Activated naive CD4-positive, alpha-beta T cell treated with anti-CD3 and anti-CD28 coated beads, Interleukin-2, amount 10 ng/mL, durations not matched to agents 7 days and 5 days (primary cell): ENCODE measurements at regions not wholly inside any gene's neighbourhood (a gene's known extent, or its start where the extent isn't known, plus 50 kb on each side); places are given as distances from the start of the nearest gene placed in this dataset.

Source experiments
- CTCF ChIA-PET: fragments of 350-600 bp; sonication (Branson Sonifier 250); formaldehyde crosslinking; loops from one replicate; lab custom pipeline; 2021; ENCODE audit warnings: antibody characterized with exemption; lab: Charles Lee
- DNase-seq: peaks from one replicate; pipeline ENCODE4 v3.0.0-alpha.2; 2020
- H3K27ac Mint-ChIP-seq: one replicate; pipeline ENCODE4 v1.8.0; 2021; ENCODE audit warnings: mild to moderate bottlenecking, moderate library complexity, mixed read lengths
- H3K27me3 Mint-ChIP-seq: one replicate; pipeline ENCODE4 v1.8.0; 2021; ENCODE audit warnings: mild to moderate bottlenecking, mixed read lengths
- H3K36me3 Mint-ChIP-seq: one replicate; pipeline ENCODE4 v1.8.0; 2021; ENCODE audit warnings: mixed read lengths
- H3K4me1 Mint-ChIP-seq: one replicate; pipeline ENCODE4 v1.8.0; 2021; ENCODE audit warnings: mixed read lengths
- H3K4me3 Mint-ChIP-seq: one replicate; pipeline ENCODE4 v1.8.0; 2021; ENCODE audit warnings: mild to moderate bottlenecking, moderate library complexity, mixed read lengths
- H3K9me3 Mint-ChIP-seq: one replicate; pipeline ENCODE4 v1.8.0; 2021; ENCODE audit warnings: mixed read lengths

- Mint-ChIP-seq H3K4me3 (no peak overlapping the region), H3K27me3 (no peaks in the 10 kb centered on the region), H3K9me3 (peaks cover 21% of the 10 kb centered on the region), H3K27ac (no peak overlapping the region), H3K4me1 (no peaks in the 10 kb centered on the region), H3K36me3 (no peaks in the 10 kb centered on the region)
- DNase-seq = no peak
- CTCF ChIA-PET = no interaction called here
Measured at GRCh38 chr7:69498671-69499070, 99.6 kb upstream of the AUTS2 start.

GRCh38 chr7:69502358-69502757 is 95.9 kb upstream of the AUTS2 start:
- H3K4me1 Mint-ChIP-seq = no peaks in the 10 kb centered on the region
- no peak for DNase-seq
- H3K4me3 Mint-ChIP-seq = no peak overlapping the region
- peaks cover 14% of the 10 kb centered on the region for H3K9me3 Mint-ChIP-seq
- CTCF ChIA-PET = no interaction called here
- H3K27ac Mint-ChIP-seq = no peak overlapping the region
- H3K36me3 Mint-ChIP-seq = no peaks in the 10 kb centered on the region
- no peaks in the 10 kb centered on the region for H3K27me3 Mint-ChIP-seq

GRCh38 chr7:69504733-69505420 is 93.4 kb upstream of the AUTS2 start:
- H3K4me1 Mint-ChIP-seq = no peaks in the 10 kb centered on the region
- H3K9me3 Mint-ChIP-seq = peaks cover 3% of the 10 kb centered on the region
- H3K4me3 Mint-ChIP-seq = no peak overlapping the region
- CTCF ChIA-PET = no interaction called here
- DNase-seq = no peak
- H3K27ac Mint-ChIP-seq = no peak overlapping the region
- no peaks in the 10 kb centered on the region for H3K36me3 Mint-ChIP-seq
- no peaks in the 10 kb centered on the region for H3K27me3 Mint-ChIP-seq

- H3K27me3 Mint-ChIP-seq = no peaks in the 10 kb centered on the region
- no peaks in the 10 kb centered on the region for H3K4me1 Mint-ChIP-seq
- CTCF ChIA-PET = no interaction called here
- H3K36me3 Mint-ChIP-seq = no peaks in the 10 kb centered on the region
- no peak for DNase-seq
- peaks cover 10% of the 10 kb centered on the region for H3K9me3 Mint-ChIP-seq
- no peak overlapping the region for H3K27ac Mint-ChIP-seq
- H3K4me3 Mint-ChIP-seq = no peak overlapping the region
Measured at GRCh38 chr7:69508736-69509135, 89.5 kb upstream of the AUTS2 start.

GRCh38 chr7:69510114-69510513 is 88.2 kb upstream of the AUTS2 start:
- H3K9me3 Mint-ChIP-seq = peaks cover 10% of the 10 kb centered on the region
- no peaks in the 10 kb centered on the region for H3K36me3 Mint-ChIP-seq
- CTCF ChIA-PET = no interaction called here
- H3K4me3 Mint-ChIP-seq = no peak overlapping the region
- H3K4me1 Mint-ChIP-seq = no peaks in the 10 kb centered on the region
- H3K27me3 Mint-ChIP-seq = no peaks in the 10 kb centered on the region
- no peak for DNase-seq
- no peak overlapping the region for H3K27ac Mint-ChIP-seq

GRCh38 chr7:69515495-69516212 is 82.6 kb upstream of the AUTS2 start:
- no peaks in the 10 kb centered on the region for H3K4me1 Mint-ChIP-seq
- CTCF ChIA-PET = no interaction called here

GRCh38 chr7:69516238-69516820 is 81.9 kb upstream of the AUTS2 start:
- no peaks in the 10 kb centered on the region for H3K36me3 Mint-ChIP-seq
- no peak overlapping the region for H3K27ac Mint-ChIP-seq
- H3K4me3 Mint-ChIP-seq = no peak overlapping the region
- DNase-seq = no peak
- CTCF ChIA-PET = no interaction called here
- peaks cover 11% of the 10 kb centered on the region for H3K9me3 Mint-ChIP-seq
- H3K4me1 Mint-ChIP-seq = no peaks in the 10 kb centered on the region
- no peaks in the 10 kb centered on the region for H3K27me3 Mint-ChIP-seq

More at GRCh38 chr7:69515495-69516212, 82.6 kb upstream of the AUTS2 start:
- DNase-seq = no peak
- H3K27ac Mint-ChIP-seq = no peak overlapping the region
- H3K27me3 Mint-ChIP-seq = no peaks in the 10 kb centered on the region
- H3K36me3 Mint-ChIP-seq = no peaks in the 10 kb centered on the region
- H3K4me3 Mint-ChIP-seq = no peak overlapping the region
- peaks cover 15% of the 10 kb centered on the region for H3K9me3 Mint-ChIP-seq

GRCh38 chr7:69517985-69518704 is 80.1 kb upstream of the AUTS2 start:
- Mint-ChIP-seq H3K27me3 (no peaks in the 10 kb centered on the region), H3K9me3 (peaks cover 9% of the 10 kb centered on the region), H3K27ac (no peak overlapping the region), H3K4me1 (no peaks in the 10 kb centered on the region), H3K4me3 (no peak overlapping the region), H3K36me3 (no peaks in the 10 kb centered on the region)
- DNase-seq = no peak
- CTCF ChIA-PET = no interaction called here

- Mint-ChIP-seq H3K27ac (no peak overlapping the region), H3K4me3 (no peak overlapping the region), H3K27me3 (no peaks in the 10 kb centered on the region), H3K9me3 (peaks cover 7% of the 10 kb centered on the region), H3K4me1 (no peaks in the 10 kb centered on the region), H3K36me3 (no peaks in the 10 kb centered on the region)
- CTCF ChIA-PET = no interaction called here
- DNase-seq = no peak
Measured at GRCh38 chr7:69518705-69519077, 79.6 kb upstream of the AUTS2 start.

GRCh38 chr7:69526570-69526969 is 71.7 kb upstream of the AUTS2 start:
- Mint-ChIP-seq H3K27ac (no peak overlapping the region), H3K4me1 (no peaks in the 10 kb centered on the region), H3K4me3 (no peak overlapping the region), H3K36me3 (no peaks in the 10 kb centered on the region), H3K9me3 (no peaks in the 10 kb centered on the region), H3K27me3 (no peaks in the 10 kb centered on the region)
- no peak for DNase-seq
- CTCF ChIA-PET = no interaction called here

- no peak overlapping the region for H3K27ac Mint-ChIP-seq
- no peaks in the 10 kb centered on the region for H3K27me3 Mint-ChIP-seq
- H3K36me3 Mint-ChIP-seq = no peaks in the 10 kb centered on the region
- no peaks in the 10 kb centered on the region for H3K9me3 Mint-ChIP-seq
- H3K4me3 Mint-ChIP-seq = no peak overlapping the region
- H3K4me1 Mint-ChIP-seq = no peaks in the 10 kb centered on the region
- DNase-seq = no peak
- CTCF ChIA-PET = no interaction called here
Measured at GRCh38 chr7:69527706-69528105, 70.6 kb upstream of the AUTS2 start.

GRCh38 chr7:69531050-69531449 is 67.2 kb upstream of the AUTS2 start:
- DNase-seq = no peak
- Mint-ChIP-seq H3K4me3 (no peak overlapping the region), H3K27ac (no peak overlapping the region), H3K27me3 (no peaks in the 10 kb centered on the region), H3K4me1 (no peaks in the 10 kb centered on the region), H3K9me3 (peaks cover 8% of the 10 kb centered on the region), H3K36me3 (no peaks in the 10 kb centered on the region)
- CTCF ChIA-PET = no interaction called here

GRCh38 chr7:69534461-69535041 is 63.7 kb upstream of the AUTS2 start:
- Mint-ChIP-seq H3K4me3 (no peak overlapping the region), H3K4me1 (no peaks in the 10 kb centered on the region), H3K36me3 (no peaks in the 10 kb centered on the region), H3K27me3 (no peaks in the 10 kb centered on the region), H3K9me3 (peaks cover 9% of the 10 kb centered on the region), H3K27ac (no peak overlapping the region)
- CTCF ChIA-PET = no interaction called here
- DNase-seq = no peak

GRCh38 chr7:69537691-69538090 is 60.6 kb upstream of the AUTS2 start:
- Mint-ChIP-seq H3K27ac (no peak overlapping the region), H3K4me3 (no peak overlapping the region), H3K36me3 (no peaks in the 10 kb centered on the region), H3K9me3 (peaks cover 13% of the 10 kb centered on the region), H3K27me3 (no peaks in the 10 kb centered on the region), H3K4me1 (no peaks in the 10 kb centered on the region)
- DNase-seq = no peak
- CTCF ChIA-PET = interaction anchor here (0.7 kb wide), 1 partner anchor 20 kb away, joined by 3 read pairs; no protein-coding TSS in a partner anchor
